ENCODE measurements at regions not wholly inside any gene's neighbourhood (a gene's known extent, or its start where the extent isn't known, plus 50 kb on each side); places are given as distances from the start of the nearest gene placed in this dataset.

DNA sequence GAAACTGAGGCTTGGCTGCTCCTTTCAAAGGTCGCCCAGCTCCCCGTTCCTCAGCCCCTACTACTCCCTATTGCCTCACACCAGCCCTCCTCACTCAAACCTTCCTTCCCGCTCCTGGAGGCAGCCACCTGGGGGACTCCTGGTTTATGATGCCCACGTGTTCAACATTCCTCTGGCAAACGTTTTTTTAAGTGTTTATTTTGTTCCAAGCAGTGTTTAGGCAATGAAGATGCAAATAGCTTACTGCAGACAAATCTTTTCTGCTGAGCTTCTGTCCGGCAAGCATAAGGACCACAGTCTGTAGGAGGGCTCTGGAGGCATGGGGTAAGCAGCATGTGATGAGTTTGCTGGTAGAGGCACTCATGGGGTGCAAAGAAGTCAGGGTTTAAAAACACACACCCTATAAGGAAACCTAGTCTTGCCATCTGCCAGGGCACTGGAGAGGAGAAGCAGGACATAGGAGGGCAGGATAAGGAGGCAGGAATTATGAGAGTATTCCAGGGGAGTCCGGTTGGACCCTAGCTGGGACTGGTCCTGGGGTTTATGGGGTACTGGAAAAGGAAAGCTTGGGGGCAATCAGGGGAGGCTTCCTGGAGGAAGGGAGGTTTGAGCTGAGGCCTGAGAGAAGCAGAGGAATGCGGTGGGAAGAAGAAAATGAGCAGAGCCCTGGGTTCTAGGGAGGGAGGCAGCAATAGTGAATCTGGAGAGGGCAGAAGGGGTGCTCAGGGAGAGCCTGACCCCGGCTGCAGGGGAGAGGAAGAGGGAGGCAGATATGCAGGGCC is 123.3 kb downstream of the NCOR2 start:
- TF ChIP-seq ZNF274 (IDR thresholded peaks at IDR 0.05; ENCODE audit: insufficient read depth, insufficient read length) = no peak
- TF ChIP-seq, protein P1, sequence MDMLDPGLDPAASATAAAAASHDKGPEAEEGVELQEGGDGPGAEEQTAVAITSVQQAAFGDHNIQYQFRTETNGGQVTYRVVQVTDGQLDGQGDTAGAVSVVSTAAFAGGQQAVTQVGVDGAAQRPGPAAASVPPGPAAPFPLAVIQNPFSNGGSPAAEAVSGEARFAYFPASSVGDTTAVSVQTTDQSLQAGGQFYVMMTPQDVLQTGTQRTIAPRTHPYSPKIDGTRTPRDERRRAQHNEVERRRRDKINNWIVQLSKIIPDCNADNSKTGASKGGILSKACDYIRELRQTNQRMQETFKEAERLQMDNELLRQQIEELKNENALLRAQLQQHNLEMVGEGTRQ (IDR thresholded peaks at IDR 0.05; ENCODE audit: borderline replicate concordance, low read depth, low read length) = no peak
- TF ChIP-seq, protein P2, sequence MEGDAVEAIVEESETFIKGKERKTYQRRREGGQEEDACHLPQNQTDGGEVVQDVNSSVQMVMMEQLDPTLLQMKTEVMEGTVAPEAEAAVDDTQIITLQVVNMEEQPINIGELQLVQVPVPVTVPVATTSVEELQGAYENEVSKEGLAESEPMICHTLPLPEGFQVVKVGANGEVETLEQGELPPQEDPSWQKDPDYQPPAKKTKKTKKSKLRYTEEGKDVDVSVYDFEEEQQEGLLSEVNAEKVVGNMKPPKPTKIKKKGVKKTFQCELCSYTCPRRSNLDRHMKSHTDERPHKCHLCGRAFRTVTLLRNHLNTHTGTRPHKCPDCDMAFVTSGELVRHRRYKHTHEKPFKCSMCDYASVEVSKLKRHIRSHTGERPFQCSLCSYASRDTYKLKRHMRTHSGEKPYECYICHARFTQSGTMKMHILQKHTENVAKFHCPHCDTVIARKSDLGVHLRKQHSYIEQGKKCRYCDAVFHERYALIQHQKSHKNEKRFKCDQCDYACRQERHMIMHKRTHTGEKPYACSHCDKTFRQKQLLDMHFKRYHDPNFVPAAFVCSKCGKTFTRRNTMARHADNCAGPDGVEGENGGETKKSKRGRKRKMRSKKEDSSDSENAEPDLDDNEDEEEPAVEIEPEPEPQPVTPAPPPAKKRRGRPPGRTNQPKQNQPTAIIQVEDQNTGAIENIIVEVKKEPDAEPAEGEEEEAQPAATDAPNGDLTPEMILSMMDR (IDR thresholded peaks at IDR 0.05 in 2 of 3, conservative IDR thresholded peaks at IDR 0.05 in 1 of 3; ENCODE audit: control insufficient read depth in 2 of 3, extremely low read depth in 1 of 3, insufficient read depth in 1 of 3, low read depth in 3 of 3, low read length in 3 of 3) = no peak
- TF ChIP-seq FOXM1 (IDR thresholded peaks at IDR 0.05; ENCODE audit: low read depth, low read length) = no peak
- no peak for TF ChIP-seq SPI1 (IDR thresholded peaks at IDR 0.05; ENCODE audit: borderline replicate concordance, insufficient read depth, low read depth, low read length)
- TF ChIP-seq, protein P3, sequence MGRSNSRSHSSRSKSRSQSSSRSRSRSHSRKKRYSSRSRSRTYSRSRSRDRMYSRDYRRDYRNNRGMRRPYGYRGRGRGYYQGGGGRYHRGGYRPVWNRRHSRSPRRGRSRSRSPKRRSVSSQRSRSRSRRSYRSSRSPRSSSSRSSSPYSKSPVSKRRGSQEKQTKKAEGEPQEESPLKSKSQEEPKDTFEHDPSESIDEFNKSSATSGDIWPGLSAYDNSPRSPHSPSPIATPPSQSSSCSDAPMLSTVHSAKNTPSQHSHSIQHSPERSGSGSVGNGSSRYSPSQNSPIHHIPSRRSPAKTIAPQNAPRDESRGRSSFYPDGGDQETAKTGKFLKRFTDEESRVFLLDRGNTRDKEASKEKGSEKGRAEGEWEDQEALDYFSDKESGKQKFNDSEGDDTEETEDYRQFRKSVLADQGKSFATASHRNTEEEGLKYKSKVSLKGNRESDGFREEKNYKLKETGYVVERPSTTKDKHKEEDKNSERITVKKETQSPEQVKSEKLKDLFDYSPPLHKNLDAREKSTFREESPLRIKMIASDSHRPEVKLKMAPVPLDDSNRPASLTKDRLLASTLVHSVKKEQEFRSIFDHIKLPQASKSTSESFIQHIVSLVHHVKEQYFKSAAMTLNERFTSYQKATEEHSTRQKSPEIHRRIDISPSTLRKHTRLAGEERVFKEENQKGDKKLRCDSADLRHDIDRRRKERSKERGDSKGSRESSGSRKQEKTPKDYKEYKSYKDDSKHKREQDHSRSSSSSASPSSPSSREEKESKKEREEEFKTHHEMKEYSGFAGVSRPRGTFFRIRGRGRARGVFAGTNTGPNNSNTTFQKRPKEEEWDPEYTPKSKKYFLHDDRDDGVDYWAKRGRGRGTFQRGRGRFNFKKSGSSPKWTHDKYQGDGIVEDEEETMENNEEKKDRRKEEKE (IDR thresholded peaks at IDR 0.05) = no peak
- TF ChIP-seq, protein P4, sequence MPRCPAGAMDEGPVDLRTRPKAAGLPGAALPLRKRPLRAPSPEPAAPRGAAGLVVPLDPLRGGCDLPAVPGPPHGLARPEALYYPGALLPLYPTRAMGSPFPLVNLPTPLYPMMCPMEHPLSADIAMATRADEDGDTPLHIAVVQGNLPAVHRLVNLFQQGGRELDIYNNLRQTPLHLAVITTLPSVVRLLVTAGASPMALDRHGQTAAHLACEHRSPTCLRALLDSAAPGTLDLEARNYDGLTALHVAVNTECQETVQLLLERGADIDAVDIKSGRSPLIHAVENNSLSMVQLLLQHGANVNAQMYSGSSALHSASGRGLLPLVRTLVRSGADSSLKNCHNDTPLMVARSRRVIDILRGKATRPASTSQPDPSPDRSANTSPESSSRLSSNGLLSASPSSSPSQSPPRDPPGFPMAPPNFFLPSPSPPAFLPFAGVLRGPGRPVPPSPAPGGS (IDR thresholded peaks at IDR 0.05; ENCODE audit: borderline replicate concordance, insufficient read depth, low read depth, low read length, poor library complexity, severe bottlenecking) = no peak

Data from GM12878 (cell line).